ENCODE measurements at regions not wholly inside any gene's neighbourhood (a gene's known extent, or its start where the extent isn't known, plus 50 kb on each side); places are given as distances from the start of the nearest gene placed in this dataset.

DNA sequence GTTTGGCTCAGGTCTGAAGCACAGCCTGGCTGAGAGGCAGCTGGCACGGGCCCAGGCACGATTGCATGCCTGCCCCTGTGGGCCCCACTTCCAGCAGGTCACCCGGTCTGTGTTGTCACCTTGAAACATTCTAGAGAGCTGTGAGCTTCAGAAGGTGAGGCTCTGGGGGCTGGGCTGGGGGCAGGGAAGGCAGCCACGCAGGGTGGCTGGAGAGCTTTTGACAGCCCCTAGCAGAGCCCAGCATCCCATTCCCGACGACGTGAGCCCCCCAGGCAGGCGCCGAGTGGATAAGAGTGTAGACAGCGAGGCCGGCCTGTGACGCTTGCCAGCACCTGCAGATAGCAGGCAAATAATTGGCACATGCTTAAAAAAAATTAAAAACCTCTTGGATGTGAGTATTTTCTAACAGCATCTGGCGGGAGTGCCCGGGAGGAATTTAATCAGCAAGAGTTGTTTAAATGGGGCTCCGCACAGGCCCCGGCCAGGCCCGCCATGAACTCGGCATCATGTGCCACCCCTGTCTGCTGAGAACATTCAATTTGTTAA, 212.0 kb upstream of the TBX20 start:
- no peak overlapping the region for H3K4me3 ChIP-seq (ENCODE audit: low read depth, low read length)
- DNase-seq (ENCODE audit: low read depth), result no peak
- TF ChIP-seq, protein P1, sequence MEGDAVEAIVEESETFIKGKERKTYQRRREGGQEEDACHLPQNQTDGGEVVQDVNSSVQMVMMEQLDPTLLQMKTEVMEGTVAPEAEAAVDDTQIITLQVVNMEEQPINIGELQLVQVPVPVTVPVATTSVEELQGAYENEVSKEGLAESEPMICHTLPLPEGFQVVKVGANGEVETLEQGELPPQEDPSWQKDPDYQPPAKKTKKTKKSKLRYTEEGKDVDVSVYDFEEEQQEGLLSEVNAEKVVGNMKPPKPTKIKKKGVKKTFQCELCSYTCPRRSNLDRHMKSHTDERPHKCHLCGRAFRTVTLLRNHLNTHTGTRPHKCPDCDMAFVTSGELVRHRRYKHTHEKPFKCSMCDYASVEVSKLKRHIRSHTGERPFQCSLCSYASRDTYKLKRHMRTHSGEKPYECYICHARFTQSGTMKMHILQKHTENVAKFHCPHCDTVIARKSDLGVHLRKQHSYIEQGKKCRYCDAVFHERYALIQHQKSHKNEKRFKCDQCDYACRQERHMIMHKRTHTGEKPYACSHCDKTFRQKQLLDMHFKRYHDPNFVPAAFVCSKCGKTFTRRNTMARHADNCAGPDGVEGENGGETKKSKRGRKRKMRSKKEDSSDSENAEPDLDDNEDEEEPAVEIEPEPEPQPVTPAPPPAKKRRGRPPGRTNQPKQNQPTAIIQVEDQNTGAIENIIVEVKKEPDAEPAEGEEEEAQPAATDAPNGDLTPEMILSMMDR (IDR thresholded peaks at IDR 0.05; ENCODE audit: insufficient read depth, low read depth, low read length), result no peak

DNA sequence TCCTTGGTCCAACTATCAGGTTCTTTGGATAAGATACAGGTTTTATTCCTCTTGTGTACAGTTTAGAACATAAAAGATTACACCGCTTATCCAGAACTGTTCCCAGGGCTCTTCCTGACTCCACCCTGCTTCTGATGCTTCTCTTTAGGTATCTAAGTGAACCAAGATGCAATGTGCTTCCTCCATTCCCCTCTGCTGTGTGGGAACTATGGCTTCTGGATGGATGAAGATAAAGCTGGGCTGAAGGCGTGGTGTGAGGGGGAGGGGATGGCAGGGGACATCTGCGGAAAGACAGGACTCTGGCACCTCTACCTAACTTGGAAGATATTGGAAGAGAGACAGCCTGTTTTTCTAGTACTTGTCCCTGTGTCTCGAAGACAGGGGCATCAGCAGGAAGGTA, 209.9 kb upstream of the TBX20 start:
- TF ChIP-seq, protein P1 (IDR thresholded peaks at IDR 0.05; ENCODE audit: insufficient read depth, low read depth, low read length), result no peak
- H3K4me3 ChIP-seq (ENCODE audit: low read depth, low read length), result no peak overlapping the region
- no peak for DNase-seq (ENCODE audit: low read depth)

DNA sequence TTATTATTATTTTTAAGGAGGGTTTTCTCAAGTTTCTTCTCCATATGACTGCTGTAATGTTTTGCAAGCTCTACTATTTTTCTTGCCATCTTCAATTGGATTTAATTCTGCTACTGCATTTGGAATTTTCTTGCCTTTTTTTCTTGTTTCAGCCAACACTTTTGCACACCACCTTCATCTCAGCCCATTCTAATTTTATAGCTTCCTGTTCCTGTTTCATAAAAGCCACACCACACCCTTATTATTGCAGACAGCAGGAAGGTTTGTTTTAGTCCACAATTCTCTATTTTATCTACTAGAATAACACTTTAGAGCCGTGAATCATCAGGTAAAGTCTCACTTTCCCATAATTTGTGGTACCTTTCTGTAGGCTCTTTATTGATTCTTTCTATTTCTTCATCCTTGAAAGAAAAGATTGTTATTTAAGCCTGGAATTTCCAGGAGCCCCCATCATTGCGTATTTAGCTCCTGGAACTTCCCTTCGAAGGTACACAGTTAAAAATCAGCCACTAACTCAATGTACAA, 209.3 kb upstream of the TBX20 start:
- no peak for DNase-seq (ENCODE audit: low read depth)
- no peak overlapping the region for H3K4me3 ChIP-seq (ENCODE audit: low read depth, low read length)
- TF ChIP-seq, protein P1 (IDR thresholded peaks at IDR 0.05; ENCODE audit: insufficient read depth, low read depth, low read length), result no peak

DNA sequence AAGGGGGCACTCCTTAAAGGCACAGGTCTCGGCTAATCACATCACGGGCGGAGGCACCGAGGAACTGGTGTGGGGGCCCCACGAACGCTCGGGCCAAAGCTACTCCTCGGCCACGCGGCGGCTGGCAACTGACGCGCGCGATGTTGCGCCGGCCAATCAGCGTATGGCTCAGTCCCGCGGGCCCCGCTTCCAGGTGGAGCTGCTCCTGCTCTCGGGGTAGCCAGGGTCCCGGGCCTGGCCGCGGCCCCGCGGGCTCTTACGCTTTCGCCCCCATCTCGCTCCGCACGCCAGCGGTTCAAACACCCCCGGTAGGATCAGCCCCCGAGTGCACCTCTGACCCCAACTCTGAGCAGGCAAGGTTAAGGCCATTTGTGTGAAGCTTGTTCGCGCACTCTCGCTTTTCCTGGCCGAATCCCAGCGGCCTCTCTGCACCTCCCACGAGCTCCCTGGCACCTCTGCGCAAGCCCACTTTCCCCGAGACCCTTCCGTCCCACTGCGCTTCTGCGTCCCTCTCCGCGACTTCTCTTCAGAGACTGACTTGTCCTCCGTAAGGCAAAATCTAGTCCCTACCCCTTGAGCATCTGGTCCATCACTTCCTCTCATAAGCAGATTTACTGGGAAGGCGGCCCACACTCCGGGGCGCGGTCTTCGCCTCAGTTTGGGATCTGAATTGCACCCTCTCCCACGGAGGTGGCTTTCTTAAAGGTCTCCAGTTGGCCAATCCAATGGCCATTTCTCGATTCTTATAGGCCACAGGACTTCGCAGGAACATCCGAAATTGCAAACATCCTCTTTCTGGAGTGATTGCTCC, 200.9 kb upstream of the TBX20 start:
- H3K4me3 ChIP-seq (ENCODE audit: low read depth, low read length), result no peak overlapping the region

DNA sequence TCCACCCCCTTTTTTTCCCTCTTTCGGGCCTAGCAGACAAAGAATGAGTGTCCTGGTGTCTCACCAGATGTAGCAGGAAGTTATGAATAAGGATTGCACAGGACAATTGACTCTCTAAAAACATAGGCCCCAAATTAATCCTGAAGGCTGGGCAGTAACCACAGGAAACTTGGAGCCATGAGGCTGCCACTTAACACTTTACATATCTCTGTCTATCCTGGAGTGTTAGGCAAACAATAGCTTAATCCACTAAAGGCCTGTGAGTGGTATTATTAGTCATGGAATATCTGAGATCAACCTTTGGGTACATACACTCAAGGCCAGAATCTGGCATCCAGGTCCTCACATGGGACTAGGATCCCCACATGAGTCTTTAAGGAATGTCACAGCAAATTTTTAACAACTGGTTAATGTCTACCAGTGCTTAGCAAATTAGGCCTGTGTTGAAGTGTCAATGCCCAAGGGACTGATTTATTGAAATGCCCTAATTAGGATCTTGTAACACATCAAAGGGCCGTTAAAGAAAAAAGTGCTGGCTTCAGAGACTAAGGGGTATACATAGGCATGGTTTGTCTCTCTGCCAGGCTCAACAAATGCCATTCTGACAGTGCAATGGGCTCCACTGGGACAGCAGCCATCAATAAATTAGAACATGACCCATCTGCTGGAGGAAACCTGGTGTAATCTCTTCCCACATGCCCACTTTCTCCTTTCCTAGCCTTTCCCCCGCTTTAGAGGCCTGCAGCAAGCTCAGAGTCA, 196.7 kb upstream of the TBX20 start:
- TF ChIP-seq, protein P1 (IDR thresholded peaks at IDR 0.05; ENCODE audit: insufficient read depth, low read depth, low read length), result no peak
- H3K4me3 ChIP-seq (ENCODE audit: low read depth, low read length), result no peak overlapping the region
- no peak for DNase-seq (ENCODE audit: low read depth)

More for the DNA sequence above, 200.9 kb upstream of the TBX20 start:
- TF ChIP-seq, protein P1 (IDR thresholded peaks at IDR 0.05; ENCODE audit: insufficient read depth, low read depth, low read length), result no peak
- no peak for DNase-seq (ENCODE audit: low read depth)

DNA sequence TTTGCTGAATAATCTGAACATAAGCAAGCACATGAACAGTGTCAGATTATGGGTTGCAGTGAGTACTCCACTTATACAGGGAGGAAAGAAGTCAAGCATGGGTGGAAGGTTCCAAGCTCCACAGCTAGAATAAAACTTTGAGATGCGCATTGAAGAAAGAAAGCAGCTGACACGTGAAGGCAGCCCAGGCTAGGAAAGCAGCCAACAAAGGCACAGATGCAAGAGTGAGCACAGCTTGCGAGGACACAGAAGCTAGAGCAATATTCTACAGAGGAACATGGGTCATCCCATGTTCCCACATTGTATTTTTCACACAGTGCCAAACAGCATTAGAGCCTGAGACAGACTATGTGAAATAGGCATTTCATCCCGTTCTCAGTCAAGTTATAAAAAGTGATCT, 194.6 kb upstream of the TBX20 start:
- no peak overlapping the region for H3K4me3 ChIP-seq (ENCODE audit: low read depth, low read length)
- no peak for DNase-seq (ENCODE audit: low read depth)
- TF ChIP-seq, protein P1 (IDR thresholded peaks at IDR 0.05; ENCODE audit: insufficient read depth, low read depth, low read length), result no peak
